Testis (tissue), 2 donors: ENCODE measurements at regions not wholly inside any gene's neighbourhood (a gene's known extent, or its start where the extent isn't known, plus 50 kb on each side); places are given as distances from the start of the nearest gene placed in this dataset.

Experiments used
- POLR2A ChIP-seq: fragments of 450-650 bp; IDR thresholded peaks from one replicate; pipeline ENCODE4 v1.6.1; 2017; ENCODE audit warnings: antibody characterized with exemption, mild to moderate bottlenecking, moderate library complexity
- TF ChIP-seq, protein P1 (sequence below), 3 experiments: fragments of 450-650 bp in 2 of 3; fragments of 200-600 bp in 1 of 3; sonication (generic) in 1 of 3; IDR thresholded peaks; one replicate each; pipeline ENCODE4 v1.5.1; 2016 to 2019; ENCODE audit warnings: antibody characterized with exemption in 3 of 3, mild to moderate bottlenecking in 2 of 3, moderate library complexity in 1 of 3

DNA sequence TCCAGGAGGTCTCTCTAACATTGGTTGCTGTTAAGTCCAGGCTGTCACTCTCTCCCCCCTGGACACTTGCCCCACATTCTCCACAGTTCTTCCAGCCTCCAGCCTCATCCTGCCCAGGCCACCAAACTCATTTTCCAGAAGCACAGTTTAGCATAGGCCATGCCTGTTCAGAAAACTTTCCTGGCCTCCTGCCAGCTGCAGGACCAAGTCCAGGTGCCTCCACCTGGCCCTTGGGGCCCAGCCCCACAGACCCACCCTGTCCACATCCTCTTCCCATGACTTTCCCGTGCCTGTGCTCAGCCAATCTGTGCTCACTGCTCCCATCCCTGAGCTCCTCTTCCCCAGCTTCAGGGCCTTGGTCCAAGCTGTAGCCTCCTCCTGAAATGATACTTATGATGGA is 905.0 kb downstream of the UQCRFS1 start:
- TF ChIP-seq POLR2A: no peak
- TF ChIP-seq, protein P1, sequence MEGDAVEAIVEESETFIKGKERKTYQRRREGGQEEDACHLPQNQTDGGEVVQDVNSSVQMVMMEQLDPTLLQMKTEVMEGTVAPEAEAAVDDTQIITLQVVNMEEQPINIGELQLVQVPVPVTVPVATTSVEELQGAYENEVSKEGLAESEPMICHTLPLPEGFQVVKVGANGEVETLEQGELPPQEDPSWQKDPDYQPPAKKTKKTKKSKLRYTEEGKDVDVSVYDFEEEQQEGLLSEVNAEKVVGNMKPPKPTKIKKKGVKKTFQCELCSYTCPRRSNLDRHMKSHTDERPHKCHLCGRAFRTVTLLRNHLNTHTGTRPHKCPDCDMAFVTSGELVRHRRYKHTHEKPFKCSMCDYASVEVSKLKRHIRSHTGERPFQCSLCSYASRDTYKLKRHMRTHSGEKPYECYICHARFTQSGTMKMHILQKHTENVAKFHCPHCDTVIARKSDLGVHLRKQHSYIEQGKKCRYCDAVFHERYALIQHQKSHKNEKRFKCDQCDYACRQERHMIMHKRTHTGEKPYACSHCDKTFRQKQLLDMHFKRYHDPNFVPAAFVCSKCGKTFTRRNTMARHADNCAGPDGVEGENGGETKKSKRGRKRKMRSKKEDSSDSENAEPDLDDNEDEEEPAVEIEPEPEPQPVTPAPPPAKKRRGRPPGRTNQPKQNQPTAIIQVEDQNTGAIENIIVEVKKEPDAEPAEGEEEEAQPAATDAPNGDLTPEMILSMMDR (IDR thresholded peaks at IDR 0.05): no peak
